ENCODE measurements at regions not wholly inside any gene's neighbourhood (a gene's known extent, or its start where the extent isn't known, plus 50 kb on each side); places are given as distances from the start of the nearest gene placed in this dataset.

DNA sequence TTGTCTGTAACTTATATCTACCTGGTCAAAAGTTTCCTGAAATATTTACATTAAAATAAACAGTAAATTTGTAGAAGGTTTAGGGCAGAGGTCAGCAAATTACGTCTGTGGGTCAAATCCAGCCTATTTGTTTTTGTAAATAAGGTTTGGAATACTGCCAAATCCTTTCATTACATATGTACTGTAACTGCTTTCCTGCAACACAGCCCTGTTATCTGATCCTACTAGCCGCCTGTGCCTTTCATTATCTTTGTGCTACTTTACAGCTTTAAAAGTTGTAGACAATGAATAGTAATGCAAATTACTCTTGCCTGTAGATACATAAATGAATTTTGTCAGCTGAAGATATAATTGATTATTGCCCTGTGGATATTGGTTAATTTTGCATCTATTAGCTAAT is 369.6 kb upstream of the SLC7A11 start:
- Mint-ChIP-seq H3K4me1 (ENCODE audit: low read depth) (no peaks in the 10 kb centered on the region), H3K36me3 (ENCODE audit: low read depth) (no peaks in the 10 kb centered on the region), H3K4me3 (no peak overlapping the region), H3K27me3 (no peaks in the 10 kb centered on the region), H3K27ac (no peak overlapping the region), H3K9me3 (no peaks in the 10 kb centered on the region)
- TF ChIP-seq, protein P1, sequence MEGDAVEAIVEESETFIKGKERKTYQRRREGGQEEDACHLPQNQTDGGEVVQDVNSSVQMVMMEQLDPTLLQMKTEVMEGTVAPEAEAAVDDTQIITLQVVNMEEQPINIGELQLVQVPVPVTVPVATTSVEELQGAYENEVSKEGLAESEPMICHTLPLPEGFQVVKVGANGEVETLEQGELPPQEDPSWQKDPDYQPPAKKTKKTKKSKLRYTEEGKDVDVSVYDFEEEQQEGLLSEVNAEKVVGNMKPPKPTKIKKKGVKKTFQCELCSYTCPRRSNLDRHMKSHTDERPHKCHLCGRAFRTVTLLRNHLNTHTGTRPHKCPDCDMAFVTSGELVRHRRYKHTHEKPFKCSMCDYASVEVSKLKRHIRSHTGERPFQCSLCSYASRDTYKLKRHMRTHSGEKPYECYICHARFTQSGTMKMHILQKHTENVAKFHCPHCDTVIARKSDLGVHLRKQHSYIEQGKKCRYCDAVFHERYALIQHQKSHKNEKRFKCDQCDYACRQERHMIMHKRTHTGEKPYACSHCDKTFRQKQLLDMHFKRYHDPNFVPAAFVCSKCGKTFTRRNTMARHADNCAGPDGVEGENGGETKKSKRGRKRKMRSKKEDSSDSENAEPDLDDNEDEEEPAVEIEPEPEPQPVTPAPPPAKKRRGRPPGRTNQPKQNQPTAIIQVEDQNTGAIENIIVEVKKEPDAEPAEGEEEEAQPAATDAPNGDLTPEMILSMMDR (IDR thresholded peaks at IDR 0.05) = no peak
- ChIA-PET POLR2A (no interaction called here), CTCF (no interaction called here)
- intact Hi-C loops (cut with micrococcal nuclease) = no loop called here
- DNase-seq (no peak), ATAC-seq (no peak)

DNA sequence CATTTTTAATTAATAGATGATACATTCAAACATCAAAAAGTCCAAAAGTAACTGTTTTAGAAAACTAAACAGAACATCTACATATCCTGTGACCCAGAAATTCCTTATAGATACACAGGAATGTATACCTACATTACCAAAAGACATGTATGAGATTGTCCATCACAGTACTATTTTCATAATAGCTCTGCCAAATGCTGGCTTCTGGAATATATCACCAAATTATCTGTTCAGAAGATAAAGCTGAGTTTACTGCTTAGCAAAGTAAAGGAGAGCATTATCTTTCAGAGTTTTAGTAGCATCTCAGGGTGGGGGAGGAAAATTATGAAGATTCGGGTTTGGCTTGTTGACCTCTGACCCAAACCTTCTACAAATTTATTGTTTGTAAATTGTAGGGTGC is 368.9 kb upstream of the SLC7A11 start:
- ChIA-PET POLR2A (no interaction called here), CTCF (no interaction called here)
- H3K4me3 Mint-ChIP-seq = no peak overlapping the region
- intact Hi-C loops (cut with micrococcal nuclease) = no loop called here
- no peaks in the 10 kb centered on the region for H3K9me3 Mint-ChIP-seq
- H3K27ac Mint-ChIP-seq = no peak overlapping the region
- TF ChIP-seq, protein P1 (IDR thresholded peaks at IDR 0.05) = no peak
- DNase-seq = no peak
- H3K36me3 Mint-ChIP-seq (ENCODE audit: low read depth) = no peaks in the 10 kb centered on the region
- no peaks in the 10 kb centered on the region for H3K27me3 Mint-ChIP-seq
- ATAC-seq = no peak
- H3K4me1 Mint-ChIP-seq (ENCODE audit: low read depth) = no peaks in the 10 kb centered on the region

DNA sequence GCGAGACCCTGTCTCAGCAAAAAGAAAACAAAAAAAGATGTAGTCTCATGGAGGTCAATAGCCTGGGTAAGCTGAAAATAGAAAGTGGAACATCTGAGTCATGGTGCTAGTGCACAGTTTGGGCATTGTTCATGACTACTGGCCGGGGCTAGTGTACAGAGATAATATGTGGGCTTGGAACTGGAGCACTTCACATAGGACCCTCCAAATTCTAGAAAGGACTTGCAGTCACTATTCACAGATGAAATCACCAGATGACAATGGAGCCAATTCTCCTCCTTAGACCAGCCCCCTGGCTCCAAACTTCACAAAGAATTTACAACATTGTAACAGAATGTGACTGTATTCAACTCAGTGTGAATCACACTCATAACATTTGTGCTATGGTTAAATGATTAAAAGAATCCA is 367.8 kb upstream of the SLC7A11 start:
- no peak overlapping the region for H3K27ac Mint-ChIP-seq
- CTCF ChIA-PET = no interaction called here
- TF ChIP-seq, protein P1 (IDR thresholded peaks at IDR 0.05) = no peak
- DNase-seq = no peak
- POLR2A ChIA-PET = no interaction called here
- no peaks in the 10 kb centered on the region for H3K9me3 Mint-ChIP-seq
- no peak overlapping the region for H3K4me3 Mint-ChIP-seq
- intact Hi-C loops (cut with micrococcal nuclease) = no loop called here
- ATAC-seq = no peak
- H3K27me3 Mint-ChIP-seq = no peaks in the 10 kb centered on the region
- no peaks in the 10 kb centered on the region for H3K4me1 Mint-ChIP-seq (ENCODE audit: low read depth)
- no peaks in the 10 kb centered on the region for H3K36me3 Mint-ChIP-seq (ENCODE audit: low read depth)

DNA sequence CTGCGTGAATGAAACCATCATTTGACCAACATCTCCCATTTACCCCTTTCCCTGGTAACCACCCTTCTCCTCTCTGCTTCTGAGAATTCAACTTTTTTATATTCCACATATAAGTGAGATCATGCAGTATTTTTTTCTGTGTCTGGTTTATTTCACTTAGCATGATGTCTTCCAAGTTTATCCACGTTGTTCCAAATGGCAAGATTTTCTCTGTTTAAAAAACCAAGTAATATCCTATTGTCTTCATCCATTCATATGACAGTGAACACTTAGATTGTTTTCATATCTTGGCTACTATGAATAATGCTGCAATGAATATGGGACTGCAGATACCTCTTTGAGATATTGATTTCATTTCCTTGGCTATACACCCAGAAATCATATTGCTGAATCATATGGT is 362.4 kb upstream of the SLC7A11 start:
- intact Hi-C loops (cut with micrococcal nuclease) = no loop called here
- CTCF ChIA-PET = no interaction called here
- no peaks in the 10 kb centered on the region for H3K9me3 Mint-ChIP-seq
- TF ChIP-seq, protein P1 (IDR thresholded peaks at IDR 0.05) = no peak
- no peak overlapping the region for H3K27ac Mint-ChIP-seq
- POLR2A ChIA-PET = no interaction called here
- no peaks in the 10 kb centered on the region for H3K36me3 Mint-ChIP-seq (ENCODE audit: low read depth)
- H3K4me3 Mint-ChIP-seq = no peak overlapping the region
- H3K4me1 Mint-ChIP-seq (ENCODE audit: low read depth) = no peaks in the 10 kb centered on the region
- H3K27me3 Mint-ChIP-seq = no peaks in the 10 kb centered on the region
- DNase-seq (no peak), ATAC-seq (no peak)

DNA sequence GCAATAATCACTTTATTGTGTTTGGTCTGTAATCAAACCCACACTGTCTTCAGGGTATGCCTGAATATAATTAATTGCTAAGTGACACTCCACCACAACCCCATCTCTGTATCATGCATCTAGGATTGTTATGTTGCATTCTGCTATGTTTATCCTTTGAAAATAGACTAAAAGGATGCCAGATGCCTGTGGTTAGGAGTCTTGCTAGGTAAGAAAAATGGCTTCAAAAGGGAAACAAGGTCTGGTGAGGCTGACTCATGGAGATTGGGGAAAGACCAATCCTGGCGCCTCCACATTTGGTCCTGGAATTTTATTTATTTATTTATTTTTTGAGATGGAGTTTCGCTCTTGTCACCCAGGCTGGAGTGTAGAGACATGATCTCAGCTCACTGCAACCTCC is 360.5 kb upstream of the SLC7A11 start:
- no peak for DNase-seq
- H3K27me3 Mint-ChIP-seq = no peaks in the 10 kb centered on the region
- H3K4me1 Mint-ChIP-seq (ENCODE audit: low read depth) = no peaks in the 10 kb centered on the region
- POLR2A ChIA-PET = no interaction called here
- no peak overlapping the region for H3K27ac Mint-ChIP-seq
- intact Hi-C loops (cut with micrococcal nuclease) = no loop called here
- H3K4me3 Mint-ChIP-seq = no peak overlapping the region
- TF ChIP-seq, protein P1 (IDR thresholded peaks at IDR 0.05) = no peak
- H3K36me3 Mint-ChIP-seq (ENCODE audit: low read depth) = no peaks in the 10 kb centered on the region
- CTCF ChIA-PET = no interaction called here
- H3K9me3 Mint-ChIP-seq = no peaks in the 10 kb centered on the region
- ATAC-seq = no peak
